ENCODE measurements at regions not wholly inside any gene's neighbourhood (a gene's known extent, or its start where the extent isn't known, plus 50 kb on each side); places are given as distances from the start of the nearest gene placed in this dataset.

GRCh38 chr5:35371951-35372426, 141.7 kb upstream of the PRLR start (continued):
- TF ChIP-seq ZBTB37 (CRISPR knock-in tag; IDR thresholded peaks at IDR 0.05) (no peak), ZNF674 (CRISPR knock-in tag; IDR thresholded peaks at IDR 0.05; ENCODE audit: low read depth) (no peak), FOXO4 (CRISPR knock-in tag; conservative IDR thresholded peaks at IDR 0.05) (no peak)

GRCh38 chr5:35370871-35371270, 140.6 kb upstream of the PRLR start:
- ATAC-seq = no peak
- 0% methylated on average over 2 of the region's 2 CpGs for WGBS (ENCODE audit: low lambda C conversion rate)

More at GRCh38 chr5:35370871-35371270, 140.6 kb upstream of the PRLR start:
- in situ Hi-C loops (cut with HindIII; ENCODE audit: extremely low pct_ligation_motif_present, low pct_unique_long_range_greater_than_20kb) (no loop called here), intact Hi-C loops (cut with micrococcal nuclease; ENCODE audit: unreplicated experiment) (loop anchor here (2.0 kb wide), 1 partner anchor 228 kb away; no protein-coding TSS in a partner anchor)
- no peaks in the 10 kb centered on the region for H3K36me3 ChIP-seq (replicated peaks in 1 of 2; ENCODE audit: control insufficient read depth in 1 of 2, insufficient read depth in 2 of 2, low read length in 2 of 2)
- H3K4me3 ChIP-seq (replicated peaks in 1 of 3; ENCODE audit: insufficient read depth in 1 of 3, low read depth in 2 of 3, low read length in 3 of 3) = no peak overlapping the region
- CTCF ChIA-PET (ENCODE audit: low intra/inter-chr PET ratio, low total read pairs) = no interaction called here
- no peak overlapping the region for H3K9ac ChIP-seq (ENCODE audit: insufficient read depth, low read depth, low read length)
- H4K20me1 ChIP-seq (ENCODE audit: insufficient read depth, low read length) = no peaks in the 10 kb centered on the region
- BruUV-seq (replicated peaks) = no TSS peak
- TF ChIP-seq DBP (CRISPR knock-in tag; IDR thresholded peaks at IDR 0.05; ENCODE audit: not compliant biosample characterization) (no peak), TCF12 (IDR thresholded peaks at IDR 0.05) (no peak), TCF12 (CRISPR knock-in tag; IDR thresholded peaks at IDR 0.05) (no peak), ZNF329 (CRISPR knock-in tag; IDR thresholded peaks at IDR 0.05; ENCODE audit: low read depth) (no peak), RXRB (CRISPR knock-in tag; IDR thresholded peaks at IDR 0.05; ENCODE audit: borderline replicate concordance) (no peak), ZNF430 (CRISPR knock-in tag; IDR thresholded peaks at IDR 0.05) (no peak), FOXO4 (CRISPR knock-in tag; conservative IDR thresholded peaks at IDR 0.05) (no peak), ZBTB33 (CRISPR knock-in tag; IDR thresholded peaks at IDR 0.05) (no peak), SNAPC5 (CRISPR knock-in tag; IDR thresholded peaks at IDR 0.05; ENCODE audit: borderline replicate concordance) (no peak)
- no peaks in the 10 kb centered on the region; a peak in 1 of 5 replicates for H3K27me3 ChIP-seq (ENCODE audit: control insufficient read depth in 1 of 2, insufficient read depth in 2 of 2, low read length in 2 of 2)
- H3K4me1 ChIP-seq (ENCODE audit: insufficient read depth, low read length) = no peaks in the 10 kb centered on the region
- H3K27ac ChIP-seq (ENCODE audit: extremely low read length, insufficient read depth, low read length) = no peak overlapping the region
- H3K4me2 ChIP-seq (ENCODE audit: low read depth, low read length) = no peak overlapping the region
- H3K79me2 ChIP-seq (ENCODE audit: insufficient read depth, low read length) = no peaks in the 10 kb centered on the region
- H3K9me3 ChIP-seq (ENCODE audit: low read length) = no peaks in the 10 kb centered on the region
- FAIRE-seq (no peak), DNase-seq (ENCODE audit: low spot score) (no peak)
- POLR2A ChIA-PET = no interaction called here
- H2AFZ ChIP-seq (ENCODE audit: low read length) = no peak overlapping the region

All from HepG2 (cell line).